GM19351 (cell line): ENCODE measurements at regions not wholly inside any gene's neighbourhood (a gene's known extent, or its start where the extent isn't known, plus 50 kb on each side); places are given as distances from the start of the nearest gene placed in this dataset.

Source experiments
- ATAC-seq: cut with Tn5 transposase; IDR thresholded peaks from one replicate; pipeline ENCODE4 v1.9.1; 2021; ENCODE audit warnings: mild to moderate bottlenecking, moderate library complexity; ENCODE audit not compliant: unreplicated experiment

DNA sequence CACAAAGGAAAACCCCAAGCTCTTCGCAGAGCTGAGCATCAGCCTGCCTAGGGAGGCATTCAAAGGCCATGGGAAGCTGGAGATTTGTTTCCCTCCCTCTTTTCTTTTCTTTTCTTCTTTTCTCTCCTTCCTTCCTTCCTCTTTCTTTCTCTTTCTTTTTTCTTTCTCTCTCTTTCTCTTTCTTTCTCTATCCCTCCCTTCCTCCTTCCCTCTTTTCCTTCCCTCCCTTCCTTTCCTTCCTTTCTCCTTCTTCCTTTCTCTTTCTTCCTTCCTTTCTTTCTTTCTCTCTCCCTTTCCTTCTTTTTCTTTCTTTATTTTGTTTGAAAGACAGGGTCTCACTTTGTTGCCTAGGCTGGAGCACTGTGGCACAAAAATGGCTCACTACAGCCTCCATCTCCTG is 168.4 kb upstream of the ARL4C start:
- ATAC-seq, result no peak

DNA sequence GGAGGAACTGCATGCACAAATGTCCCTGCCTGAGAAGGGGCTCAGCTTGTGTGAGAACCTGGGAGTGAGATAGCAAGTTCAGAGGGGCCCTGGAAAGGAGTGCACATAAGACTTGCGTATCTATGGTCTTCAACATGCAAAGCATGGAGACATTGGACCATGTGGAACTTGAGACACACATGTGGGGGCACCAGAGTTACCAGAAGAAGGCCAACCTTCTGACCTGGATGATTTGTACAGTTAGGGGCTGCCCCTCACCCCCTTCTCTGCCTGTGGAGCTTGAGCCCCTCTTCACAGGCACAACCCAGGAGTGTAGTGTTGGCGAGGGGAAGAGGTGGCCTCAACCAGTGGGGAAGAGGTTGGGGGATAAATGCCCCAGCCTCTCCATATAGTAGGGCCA is 165.0 kb upstream of the ARL4C start:
- no peak for ATAC-seq

DNA sequence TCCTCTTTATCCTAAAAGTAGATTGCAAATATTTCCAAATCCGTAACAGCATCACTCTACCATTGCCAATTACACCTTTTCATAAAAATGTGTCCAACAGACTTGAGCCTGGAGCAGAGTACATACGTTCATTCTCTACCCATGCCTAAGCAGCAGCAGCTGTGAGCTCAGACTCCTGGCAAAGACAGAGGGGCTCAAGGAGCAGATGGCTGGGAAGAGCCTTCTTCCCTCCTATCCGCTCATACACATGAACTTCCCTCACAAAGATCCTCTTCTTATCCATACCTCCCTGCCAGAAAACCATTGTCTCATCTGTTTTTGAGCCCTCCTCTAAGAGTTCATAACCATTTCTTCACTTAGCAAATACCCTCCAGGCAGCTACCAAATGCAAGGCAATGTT is 164.3 kb upstream of the ARL4C start:
- ATAC-seq, result no peak

DNA sequence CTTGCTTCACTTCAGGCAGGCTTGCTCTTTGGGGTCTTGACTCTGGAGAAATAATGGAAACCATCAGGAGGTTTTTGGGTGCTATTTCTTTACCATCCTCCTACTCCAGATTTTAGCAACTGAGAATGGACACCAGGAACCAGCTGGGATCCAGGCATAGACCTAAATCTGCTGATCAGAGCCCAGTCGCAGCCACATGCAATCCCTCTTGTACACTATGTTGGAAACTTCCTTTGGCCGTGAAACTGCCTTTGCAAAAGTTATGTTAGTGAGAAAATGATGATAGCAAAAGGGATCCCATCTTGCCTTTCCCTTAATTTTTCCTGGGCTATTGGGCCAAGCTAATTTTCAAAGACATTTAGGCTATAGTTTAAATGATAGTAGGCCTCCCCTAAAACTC is 158.8 kb upstream of the ARL4C start:
- ATAC-seq, result no peak

DNA sequence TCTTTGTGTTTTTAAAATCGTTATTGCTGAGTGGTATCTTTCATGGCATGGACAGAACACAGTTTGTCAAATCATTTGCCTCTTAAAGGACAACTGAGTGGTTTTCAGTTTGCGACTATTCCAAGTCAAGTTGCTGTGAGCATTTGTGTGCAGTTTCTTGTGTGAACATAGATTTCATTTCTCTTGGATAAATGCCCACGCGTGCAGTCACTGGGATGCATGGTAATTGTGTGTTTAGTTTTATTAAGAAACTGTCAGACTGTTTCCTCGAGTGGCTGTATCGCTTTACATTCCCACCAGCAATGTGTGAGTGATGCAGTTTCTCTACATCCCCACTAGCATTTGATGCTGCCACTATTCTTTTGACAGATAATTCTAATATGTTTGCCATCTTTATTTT is 154.0 kb upstream of the ARL4C start:
- no peak for ATAC-seq

DNA sequence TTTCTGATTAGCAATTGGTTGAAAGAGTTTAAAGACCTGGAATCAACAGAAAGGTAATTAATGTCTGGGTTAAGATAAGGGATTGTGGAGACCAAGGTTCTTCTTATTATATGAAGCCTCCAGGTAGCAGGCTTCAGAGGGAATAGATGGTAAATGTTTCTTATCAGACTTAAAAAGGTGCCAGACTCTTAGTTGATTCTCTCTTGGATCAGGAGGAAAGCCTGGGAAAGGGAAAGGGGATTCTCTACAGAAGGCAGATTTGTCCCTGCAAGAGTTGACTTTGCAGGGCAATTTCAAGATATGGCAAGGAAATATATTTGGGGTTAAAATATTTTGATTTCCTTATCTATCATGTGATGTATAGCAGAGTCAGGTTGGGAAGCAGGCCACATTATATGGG is 153.1 kb upstream of the ARL4C start:
- ATAC-seq, result no peak

DNA sequence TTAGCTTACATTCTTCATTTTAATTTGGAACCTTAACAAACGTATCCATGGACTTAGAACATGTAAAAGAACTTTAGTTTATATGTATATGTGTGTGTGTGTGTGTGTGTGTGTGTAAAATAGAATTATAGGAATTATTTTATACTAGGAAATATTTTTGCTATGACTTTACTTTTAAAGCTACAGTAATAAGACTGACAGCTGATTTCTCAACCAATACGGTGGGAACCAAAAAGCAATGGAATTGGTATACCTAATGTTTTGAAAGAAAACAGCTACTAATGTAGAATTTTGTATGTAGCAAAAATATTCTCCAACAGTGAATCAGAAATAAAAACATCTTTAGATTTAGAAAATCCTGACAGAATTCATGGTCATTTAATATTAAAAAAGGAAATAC is 146.5 kb upstream of the ARL4C start:
- no peak for ATAC-seq

DNA sequence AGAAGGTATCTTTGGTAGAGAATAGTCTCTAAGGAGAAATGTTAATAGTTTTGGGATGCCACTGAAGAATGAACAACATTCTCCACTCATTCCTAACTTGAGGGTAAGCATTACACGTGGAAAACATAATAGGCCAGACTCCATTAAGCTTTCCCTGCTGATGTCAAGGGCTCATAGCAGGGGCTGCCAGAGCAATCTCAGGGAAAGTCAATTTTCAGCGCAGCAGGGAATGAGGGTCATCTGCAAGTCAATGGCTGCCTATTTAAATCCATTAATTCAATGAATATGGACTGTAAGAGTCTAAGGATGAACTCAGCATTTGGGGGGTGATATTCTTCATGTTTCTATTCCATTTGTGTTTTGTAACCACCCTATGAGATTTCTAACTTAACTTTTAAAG is 144.2 kb upstream of the ARL4C start:
- no peak for ATAC-seq

DNA sequence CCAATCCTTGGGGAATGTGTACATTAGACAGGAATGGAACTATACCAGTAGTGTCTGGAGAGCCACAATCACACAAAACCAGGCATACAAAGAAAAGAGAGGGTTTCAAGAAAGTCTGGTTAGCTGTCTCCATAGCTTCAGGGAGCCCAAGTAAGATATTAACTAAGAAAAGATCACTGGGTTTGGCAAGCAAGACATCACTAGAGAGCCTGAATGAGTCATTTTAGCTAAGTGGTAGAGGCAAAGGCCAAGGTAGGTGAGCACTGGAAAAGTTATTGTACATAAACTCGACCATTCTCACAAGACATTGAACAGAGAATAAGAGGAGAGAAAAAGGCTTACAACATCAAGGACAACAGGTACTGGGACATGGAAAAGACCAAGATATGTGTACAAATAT is 143.8 kb upstream of the ARL4C start:
- no peak for ATAC-seq

DNA sequence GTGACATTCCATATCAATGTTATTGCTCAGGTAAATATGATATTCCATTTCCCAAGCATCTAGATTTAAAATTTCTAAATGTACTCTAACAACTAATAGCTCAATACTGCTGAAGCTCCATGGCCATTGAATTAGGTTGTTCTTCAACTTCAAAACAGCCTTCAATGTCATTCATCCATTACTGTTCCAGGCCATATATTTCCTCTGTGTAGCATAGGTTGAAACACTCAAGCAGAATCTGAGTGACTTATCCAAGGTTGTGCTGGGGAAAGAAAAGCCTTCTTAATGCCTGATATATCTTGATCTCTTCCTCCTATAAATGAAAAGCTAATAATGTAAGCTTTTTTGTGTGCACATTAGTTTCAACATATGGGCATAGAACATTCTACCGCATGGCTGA is 142.1 kb upstream of the ARL4C start:
- no peak for ATAC-seq

DNA sequence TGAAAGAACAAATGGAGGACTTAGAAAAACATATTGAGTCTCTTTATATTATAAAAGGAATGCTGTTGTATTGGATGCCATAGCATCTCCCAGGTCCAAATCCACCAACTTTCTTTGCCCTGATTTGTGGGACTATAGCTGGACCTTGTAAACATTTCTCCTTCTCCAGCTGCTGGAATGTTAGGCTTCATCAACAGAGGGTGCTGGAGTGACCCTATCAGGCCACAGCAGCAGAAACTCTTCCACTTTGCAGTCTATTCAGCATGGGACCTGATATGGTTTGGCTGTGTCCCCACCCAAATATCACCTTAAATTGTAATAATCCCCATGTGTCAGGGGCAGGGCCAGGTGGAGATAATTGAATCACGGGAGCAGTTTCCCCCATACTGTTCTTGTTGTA is 138.4 kb upstream of the ARL4C start:
- ATAC-seq, result no peak

DNA sequence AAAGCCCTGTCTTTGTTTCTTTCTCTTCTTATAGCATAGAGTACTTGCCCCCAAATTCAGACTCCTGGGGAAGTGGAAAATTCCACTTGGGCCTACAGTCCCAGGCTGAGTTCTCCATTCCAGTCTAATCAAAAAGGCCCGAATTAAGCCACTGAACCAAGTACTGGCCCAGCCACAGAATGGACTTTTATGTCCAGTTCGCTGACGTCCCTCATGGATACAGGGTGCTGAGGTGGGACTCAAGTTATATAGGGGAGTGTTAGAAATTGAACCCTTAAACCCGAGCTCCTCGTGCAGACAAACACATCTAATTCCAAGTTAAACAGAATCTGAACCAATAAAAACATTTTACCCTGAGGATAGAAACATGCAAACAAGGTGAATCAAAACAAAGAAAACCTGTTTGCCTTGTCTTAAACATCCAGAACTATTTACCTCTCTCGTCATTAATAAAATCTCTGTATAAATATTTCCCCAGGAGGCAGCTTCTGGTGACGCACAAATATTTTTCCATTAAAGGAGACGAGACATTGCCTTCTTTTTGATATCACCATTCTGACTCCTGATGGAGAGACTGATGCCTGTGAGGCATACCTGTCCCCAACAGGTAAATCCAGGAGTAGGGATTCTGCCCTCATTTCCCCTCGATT is 136.8 kb upstream of the ARL4C start:
- no peak for ATAC-seq

DNA sequence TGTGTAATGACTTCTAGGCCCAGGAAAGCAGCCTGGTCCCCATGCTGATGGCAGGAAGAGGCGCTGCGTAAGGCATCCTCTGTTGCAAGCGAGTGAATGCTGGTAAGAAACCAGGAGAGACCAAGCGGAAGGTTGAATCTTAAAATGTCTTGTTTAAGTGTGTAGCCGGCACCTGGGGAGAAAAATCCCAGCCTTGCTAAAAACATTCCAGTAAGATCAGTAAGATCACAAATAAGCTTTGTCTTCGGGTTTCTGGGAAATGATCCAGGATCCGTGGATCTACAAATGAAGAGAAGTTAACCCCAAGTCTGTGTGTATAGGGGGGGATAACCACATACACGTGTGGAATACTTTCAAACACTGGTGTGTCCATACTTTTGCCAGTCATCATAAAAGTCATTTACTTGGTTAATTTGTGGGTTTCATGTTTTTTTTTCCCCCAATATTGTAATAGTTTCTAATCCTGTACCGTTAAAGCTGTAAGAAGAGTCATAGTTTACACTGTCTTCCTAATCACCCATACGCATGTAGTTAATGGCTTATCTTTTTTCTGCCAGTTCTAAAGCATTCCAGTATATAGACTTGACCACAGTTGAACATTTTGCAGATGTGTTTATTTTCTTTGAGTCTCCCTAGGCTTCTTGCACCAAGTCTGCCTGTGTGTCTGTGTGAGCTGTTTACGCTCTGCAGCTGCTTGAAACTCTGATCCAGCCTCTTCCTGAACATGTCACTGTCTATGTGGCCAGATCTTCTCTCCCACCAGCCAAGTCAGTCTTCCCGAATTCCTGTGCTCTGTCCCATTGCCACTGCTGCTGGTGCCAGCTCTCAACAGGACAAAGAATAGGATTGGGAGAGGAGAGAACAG is 135.9 kb upstream of the ARL4C start:
- ATAC-seq, result no peak

DNA sequence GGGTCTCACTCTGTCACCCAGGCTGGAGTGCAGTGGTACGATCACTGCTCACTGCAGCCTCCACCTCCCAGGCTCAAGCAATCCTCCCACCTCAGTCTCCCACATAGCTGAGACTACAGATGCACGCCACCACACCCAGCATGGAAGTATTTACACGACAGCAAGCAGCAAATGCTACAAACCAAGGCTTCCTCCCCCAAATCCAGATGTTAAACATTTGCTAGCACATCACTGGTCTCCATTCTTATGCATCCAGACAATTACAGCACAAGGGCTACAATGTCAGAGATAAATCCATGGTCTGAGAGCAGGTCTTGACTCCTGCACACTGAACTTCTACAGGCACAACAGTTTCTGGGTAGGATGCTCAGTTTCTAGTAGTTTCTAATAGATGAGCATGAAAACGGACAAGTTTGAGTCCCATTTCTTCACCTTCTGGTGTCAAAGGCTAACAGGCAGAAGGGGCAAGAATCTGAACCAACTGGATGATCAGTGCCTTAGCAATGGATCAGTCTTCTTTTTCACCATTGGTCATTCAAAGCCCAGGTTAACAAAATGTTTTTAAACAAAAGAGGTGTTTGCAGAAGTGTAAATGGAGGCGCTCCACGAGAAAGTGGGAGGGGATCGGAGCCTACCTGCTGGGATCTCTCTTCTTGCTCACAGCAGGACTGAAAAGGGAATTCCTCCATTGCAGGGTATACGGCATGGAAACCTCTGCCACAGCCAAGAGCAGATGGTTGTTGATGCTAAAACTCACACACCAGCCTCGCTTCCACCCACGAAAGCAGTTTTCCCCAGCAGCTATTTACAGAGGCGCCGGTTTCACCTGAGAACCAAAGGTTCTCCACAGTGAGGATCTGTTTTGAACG is 135.0 kb upstream of the ARL4C start:
- ATAC-seq, result no peak

DNA sequence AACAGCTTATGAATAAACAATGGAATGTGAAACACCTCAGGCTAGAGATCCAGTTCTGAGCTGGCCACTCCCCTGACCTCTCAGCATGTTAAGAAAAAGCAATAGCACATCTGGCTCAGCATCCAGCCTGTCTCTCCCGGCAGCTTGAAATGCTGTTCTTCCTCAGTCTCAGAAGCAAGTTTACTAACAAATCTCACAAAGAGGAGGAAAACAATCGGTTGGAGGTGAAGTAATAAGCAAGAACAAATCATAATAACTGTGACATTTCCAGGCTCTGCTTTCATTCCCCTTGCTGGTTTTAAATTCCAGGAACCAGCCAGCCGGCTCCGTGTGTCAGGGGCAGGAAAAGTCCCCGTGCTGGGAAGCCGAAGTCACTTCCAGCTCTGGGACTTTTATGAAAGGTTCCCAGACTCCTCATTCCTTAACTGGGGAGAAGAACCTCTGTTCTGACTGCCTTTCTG is 133.9 kb upstream of the ARL4C start:
- ATAC-seq, result no peak

DNA sequence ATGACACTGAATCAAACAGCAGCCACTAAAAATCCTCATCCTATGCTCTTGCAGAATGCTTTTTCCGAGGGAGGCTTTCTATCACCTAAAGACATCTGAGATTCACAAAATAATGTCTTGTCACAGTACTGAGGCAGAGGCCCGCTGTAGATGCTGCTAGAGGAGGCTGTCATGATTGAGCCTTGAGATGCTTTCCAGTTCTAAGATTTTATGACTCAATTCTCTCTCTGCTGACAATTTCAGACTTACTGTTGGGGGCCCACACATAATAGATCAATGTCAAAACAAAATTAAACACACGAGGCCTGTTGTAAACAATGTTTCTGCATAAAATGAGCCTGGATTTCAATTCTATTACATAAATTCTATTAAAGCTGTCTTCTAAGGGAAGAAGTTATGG is 132.7 kb upstream of the ARL4C start:
- no peak for ATAC-seq

DNA sequence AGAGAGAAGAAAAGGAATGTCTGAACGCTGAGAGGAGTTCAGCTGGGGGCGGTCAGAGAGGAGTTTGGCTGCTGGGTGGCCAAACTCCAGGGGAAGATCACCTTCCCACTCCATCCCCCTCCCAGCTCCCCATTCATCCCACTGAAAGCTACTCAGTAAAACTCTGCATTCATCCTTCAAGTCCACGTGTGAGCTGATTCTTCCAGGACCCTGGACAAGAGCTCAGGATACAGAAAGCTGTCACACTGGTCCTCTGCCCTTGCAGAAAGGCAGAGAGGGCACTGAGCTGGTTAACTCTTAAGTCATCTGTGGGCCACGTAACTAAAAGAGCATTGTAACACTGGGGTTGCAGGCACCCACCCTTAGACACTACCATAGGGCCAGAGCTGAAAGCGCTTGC is 132.1 kb upstream of the ARL4C start:
- no peak for ATAC-seq

DNA sequence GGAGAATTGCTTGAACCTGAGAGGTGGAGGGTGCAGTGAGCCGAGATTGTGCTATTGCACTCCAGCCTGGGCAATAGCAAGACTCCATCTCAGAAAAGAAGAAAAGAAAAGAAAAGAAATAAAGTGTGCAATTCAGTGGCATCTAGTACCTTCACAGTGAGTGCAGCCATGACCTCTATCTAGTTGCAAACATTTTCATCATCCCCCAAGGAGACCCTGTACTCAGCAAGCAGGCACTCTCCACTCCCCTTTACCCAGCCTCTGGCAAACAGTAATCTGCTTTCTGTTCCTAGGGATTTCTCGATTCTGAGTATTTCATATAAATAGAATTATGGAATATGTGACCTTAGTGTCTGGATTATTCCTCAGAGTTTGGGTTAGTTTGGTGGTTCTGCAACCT is 130.4 kb upstream of the ARL4C start:
- ATAC-seq, result no peak

DNA sequence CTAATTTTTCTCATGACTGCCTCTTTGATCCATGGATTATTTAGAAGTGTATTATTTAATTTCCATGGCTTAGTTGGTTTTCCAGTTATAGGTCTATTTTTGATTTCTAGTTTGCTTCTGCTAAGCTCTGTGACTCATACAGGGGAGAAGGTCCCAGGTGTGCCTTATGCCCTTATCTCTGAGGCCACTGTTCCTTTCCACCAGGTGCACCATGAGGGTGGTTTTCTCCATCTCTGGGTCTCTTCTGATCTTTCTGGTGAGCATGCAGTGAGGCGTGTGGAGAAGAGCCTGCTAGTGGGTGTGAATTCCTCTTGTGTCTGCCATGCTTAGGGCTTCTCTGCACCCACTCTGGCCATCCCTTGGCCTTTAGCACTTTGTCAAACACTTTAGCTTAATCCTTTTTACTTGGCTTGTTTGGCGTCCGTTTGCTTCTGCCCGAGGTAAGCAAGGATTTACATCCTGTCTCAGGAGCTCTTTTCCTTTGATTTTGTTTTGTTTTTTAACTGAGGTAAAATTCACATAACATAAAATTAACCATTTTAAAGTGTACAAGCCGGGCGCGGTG is 129.8 kb upstream of the ARL4C start:
- ATAC-seq, result no peak

DNA sequence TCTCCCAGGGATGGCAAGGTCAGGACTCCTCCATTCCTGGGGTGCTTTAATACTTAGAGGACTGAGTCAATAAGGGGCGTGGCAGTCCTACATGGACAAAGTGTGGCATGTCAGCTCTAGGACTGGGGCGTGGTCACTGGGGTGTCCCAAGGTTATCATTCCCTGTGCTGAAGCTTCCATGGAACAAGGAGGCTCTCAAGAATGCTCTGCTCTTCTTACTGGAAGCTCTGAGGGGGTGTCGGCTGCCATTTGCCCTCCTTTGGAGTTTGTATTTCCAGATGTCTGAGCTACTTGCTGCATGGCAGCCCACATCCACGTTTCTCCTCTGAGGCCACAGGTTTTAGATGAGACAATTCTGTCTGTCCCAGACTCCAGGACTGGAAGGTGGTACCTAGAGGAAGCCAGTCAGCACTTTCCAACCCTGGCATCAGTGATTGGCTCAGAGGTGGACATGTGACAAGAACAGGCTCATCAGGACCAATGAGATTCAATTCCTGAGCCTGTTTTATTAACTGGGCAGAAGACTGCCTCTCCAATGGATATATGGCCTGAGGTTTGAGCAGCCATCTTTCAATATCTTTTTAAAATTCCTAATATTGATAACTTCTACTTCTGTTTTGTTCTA is 128.9 kb upstream of the ARL4C start:
- no peak for ATAC-seq

DNA sequence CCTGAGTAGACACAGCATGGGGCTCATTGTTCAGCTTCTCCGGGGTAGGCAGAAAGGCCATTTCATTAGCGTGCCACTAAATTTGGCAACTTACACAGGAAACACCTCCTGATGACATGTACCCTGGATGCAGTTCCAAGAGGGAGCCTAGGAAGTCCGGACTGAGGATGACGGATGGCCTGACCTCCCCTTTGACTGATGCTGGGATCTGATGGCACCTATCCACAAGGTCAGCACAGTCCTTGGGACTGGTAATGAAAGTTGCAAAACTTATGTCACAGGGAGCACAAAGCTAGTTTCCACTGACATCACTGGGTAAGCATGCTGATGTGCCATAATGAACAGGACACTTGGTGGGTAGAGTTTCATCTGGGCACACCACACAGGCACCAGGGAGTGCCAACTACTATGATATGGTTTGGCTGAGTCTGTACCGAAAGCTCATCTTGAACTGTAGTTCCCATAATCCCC is 126.7 kb upstream of the ARL4C start:
- no peak for ATAC-seq
